ENCODE measurements at regions not wholly inside any gene's neighbourhood (a gene's known extent, or its start where the extent isn't known, plus 50 kb on each side); places are given as distances from the start of the nearest gene placed in this dataset.

DNA sequence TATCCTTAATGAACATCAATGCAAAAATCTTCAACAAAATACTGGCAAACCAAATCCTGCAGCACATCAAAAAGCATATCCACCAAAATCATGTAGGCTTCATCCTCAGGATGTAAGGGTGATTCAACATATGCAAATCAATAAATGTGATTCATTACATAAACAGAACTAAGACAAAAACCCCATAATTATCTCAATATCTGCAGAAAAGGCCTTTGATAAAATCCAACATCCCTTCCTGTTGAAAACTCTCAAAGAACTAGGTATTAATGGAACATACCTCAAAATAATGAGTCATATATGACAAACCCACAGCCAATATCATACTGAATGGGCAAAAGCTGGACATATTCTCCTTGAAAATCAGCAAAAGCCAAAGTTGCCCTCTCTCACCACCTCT, 54.6 kb upstream of the DEPDC1 start:
- no peak for DNase-seq

DNA sequence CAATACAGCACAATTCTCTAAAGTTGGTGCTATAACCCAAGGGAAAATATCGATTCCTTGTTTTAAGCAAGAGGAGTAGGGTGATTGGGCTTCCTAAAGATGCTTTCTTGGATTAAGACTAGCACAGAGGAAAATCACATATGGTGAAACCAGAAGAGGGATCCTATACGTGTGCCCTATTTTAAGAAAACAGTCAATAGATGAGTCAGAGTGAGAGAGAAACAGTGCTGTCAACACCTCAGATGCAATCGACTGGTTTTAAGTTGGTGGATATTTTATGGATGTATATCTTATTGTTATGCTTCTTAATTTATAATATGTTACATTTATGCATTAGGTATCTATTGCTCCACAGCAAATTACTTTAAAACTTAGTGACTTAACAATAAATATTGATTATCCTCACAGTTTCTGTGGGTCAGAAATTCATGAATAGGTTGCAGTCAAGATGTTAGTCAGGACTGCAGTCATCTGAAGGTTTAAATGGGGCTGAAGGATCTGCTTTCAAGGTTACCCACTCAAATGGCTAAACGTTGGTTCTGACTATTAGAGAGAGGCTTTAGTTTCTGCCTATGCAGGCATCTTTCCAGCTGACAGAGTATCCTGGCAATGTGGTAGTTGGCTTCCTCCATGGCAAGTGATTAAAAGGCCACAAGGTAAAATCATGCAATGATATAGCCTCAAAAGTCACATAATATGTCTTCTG, 61.6 kb upstream of the DEPDC1 start:
- DNase-seq: no peak

DNA sequence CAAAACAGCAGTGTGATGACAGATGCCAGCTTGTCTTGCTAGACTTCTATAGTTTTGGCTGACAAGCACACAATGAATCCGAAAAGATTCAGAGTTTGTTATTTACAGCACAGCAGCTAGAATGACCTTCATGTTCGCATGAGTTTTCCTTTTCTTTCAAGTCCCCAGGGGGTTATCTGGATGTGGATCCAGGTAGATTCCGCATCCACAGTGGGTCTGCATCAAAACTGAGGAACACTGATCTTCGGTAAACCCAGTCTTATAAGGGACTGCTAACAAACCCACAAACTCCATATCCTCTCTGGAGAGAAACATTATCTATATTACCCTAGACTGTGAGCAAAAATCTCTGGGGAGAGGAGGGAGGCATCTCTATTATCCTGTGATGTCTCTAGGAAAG, 69.0 kb upstream of the DEPDC1 start:
- no peak for DNase-seq

DNA sequence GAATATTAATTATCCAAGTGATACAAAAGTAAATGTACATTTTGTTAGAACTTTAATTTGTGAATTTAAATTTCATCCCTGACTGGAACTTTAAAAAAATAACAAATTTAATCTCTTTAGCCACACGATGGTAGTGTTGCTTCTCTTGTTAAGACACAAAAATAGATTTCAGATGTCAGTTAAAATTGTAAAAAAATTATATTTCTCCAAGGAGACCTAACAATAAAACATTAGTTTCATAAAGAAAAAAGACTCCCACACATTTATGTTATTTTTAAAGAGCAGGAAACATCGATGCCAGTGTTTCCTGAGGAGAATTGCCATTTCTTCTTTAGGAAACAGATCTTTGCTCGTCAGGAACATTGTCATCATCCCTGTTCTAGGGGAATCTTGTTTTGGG, 74.0 kb upstream of the DEPDC1 start:
- peak; percentile 13 for DNase-seq

DNA sequence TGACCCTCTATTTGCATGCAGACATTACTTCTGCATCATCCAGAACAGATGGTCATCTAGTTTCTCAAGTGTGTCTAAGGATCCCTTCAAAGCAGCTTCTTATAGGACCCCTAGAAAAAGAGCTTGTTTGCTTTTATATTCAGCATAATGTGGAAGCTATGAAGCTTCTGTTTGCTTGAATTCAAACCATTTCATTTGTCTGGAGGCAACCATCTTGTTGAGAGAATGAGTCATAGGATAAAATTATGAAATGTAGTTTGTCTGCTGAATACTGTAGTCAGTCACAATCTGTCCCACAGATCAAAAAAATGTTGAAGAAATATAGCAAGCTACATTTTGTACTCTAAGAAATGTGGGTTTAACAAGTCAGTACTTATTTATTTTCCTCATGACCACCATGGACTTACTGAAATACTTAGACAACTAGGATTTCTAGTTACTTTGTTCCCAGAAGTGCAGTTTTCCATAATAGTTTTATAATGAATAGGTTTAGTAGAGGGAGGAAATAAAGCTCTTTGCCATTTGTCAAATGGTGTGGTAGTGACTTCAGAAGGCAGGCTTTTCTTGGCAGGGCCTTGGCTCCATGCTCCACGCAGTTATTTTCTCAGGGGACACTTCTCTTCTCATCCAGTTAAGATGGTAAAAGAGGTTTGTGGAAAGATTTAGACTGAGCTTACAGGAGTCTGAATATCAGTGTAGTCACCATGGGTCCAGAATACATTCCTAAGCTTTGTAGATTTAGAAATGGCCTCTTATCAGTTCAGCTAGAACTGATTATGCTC, 74.8 kb upstream of the DEPDC1 start:
- DNase-seq: peak; percentile 50

DNA sequence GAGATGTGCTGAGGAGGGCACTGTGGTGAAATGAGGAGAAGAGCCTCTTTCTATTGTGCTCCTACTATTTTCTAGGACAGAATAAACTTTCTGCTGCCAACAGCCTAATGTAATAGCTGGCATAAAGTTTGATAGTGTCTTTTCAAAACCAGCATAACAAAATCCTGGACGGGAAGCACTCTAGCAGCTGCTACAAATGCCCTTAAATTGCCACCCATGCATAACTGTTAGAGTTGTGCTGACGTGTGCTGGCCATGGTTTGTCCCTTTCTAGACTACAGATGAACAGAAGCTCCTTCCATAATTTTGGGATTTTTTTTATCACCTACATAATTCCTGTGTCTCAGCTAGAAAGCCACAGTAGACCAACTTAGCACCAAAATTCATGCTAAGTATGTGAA, 88.5 kb upstream of the DEPDC1 start:
- DNase-seq: no peak

DNA sequence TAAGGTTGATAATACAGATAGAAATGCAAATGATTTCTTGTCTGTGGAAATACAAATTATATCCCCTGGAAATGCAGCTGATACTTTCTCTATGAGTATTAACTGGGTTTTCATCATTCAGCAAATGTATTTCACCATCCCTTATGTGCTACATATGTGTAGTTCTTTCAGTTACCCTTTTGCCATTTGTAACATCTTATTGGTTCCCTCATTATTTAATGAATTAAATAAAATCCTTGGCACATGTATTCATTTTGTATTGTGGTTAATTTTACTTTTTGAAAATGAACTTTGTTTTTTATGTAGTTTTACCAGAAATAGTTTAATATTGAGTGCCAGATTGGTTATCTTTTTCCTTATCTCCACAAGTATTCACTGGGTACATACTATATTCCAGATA, 89.9 kb upstream of the DEPDC1 start:
- DNase-seq: no peak

DNA sequence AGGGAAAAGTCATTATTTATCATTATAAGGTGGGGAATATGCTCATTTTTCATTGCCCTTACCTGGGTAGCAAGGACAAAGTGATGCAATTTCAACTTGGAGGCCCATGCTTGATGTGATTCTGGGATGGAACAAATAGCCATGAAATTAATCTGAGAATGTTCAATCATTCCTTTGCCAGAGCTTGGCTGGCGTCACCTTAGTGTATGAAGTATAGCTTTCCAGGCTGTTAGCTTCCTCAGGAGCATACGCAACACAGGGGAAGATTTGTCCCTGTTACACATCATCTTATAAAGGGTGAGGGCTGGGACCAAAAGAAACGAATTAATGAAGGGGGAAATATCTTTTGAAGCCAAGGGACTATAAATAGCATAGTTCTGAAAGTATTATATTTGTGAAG, 91.4 kb upstream of the DEPDC1 start:
- no peak for DNase-seq

DNA sequence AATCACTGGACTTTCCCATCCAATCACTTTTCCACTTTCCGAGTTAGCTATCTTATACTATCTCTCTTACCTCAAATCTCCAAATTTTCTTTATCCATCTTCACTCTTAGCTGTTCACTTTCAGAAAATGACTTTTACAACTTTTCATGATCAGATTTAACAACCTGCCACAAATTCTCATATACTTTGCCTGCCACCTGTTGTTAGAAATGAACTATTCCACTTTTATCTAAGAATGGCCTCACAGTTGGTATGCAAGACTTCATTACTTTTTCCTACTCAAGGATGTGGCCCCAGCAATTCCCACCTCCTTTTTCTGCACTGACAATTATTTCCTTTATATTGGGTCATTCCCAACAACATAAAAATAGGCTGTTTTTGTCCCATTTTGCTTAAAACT, 93.6 kb upstream of the DEPDC1 start:
- no peak for DNase-seq

DNA sequence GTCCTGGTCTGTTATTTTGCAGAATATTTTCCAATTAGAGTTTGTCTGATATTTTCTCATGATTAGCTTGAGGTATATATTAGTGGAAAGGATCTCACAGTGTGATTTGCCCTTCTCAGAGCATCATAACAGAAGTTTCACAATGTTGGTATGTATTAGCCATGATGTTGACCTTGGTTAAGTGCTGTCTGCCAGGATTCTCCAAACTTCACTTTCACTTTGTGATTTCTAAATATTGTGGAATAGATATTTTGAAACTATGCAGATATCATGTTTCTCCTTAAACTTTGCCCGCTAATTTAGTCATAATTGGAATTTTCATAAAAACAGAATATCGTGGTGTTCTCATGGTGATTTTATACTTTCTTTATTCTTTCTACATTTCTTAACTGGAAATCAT, 98.0 kb upstream of the DEPDC1 start:
- DNase-seq: no peak

DNA sequence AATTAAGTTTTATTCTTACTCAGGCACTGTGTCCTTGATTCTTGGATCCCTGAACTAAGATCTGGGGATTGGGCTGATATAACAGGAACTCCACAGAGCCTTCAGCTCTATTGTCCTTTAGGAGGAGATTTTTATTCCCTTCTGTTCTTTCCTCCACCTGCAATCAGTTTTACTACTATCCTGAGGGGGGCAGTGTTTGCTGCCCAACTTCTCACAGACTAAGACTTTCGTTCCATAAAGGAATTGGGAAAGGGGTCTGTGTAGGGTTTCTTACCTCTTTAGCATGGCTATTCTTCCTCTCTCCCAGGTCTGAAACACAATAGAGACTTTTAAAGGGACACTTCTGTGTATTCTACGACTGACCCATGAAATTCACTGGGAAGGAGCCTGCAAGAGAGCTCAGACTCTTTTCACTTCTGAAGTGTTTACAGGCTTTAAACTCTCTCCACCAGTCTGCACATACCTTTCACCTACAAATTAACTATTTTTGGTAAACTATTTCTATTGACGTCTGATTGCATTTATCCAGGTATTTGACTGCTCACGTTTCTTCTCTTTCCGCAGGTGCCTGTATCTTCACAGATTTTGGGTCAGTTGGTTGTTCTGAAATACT, 103.3 kb upstream of the DEPDC1 start:
- DNase-seq: no peak

DNA sequence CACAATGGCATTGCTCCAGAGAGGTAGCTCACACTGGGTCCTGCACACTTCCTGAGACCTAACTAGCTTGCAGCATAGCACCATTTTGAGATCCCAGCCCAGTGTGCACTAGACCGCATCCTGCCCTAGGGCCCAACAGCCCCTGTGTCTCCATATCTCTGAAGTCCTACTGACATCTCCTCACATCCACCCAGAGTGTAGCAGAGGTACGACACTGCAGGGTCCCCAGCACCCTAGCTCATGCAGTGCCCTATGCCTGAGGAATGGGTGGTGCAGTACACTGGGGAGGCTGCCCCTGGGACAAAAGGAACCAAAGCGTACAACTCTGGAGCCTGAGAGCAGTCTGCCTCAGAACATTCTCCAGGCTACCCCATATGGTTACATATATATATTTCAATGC, 111.4 kb upstream of the DEPDC1 start:
- DNase-seq: no peak

DNA sequence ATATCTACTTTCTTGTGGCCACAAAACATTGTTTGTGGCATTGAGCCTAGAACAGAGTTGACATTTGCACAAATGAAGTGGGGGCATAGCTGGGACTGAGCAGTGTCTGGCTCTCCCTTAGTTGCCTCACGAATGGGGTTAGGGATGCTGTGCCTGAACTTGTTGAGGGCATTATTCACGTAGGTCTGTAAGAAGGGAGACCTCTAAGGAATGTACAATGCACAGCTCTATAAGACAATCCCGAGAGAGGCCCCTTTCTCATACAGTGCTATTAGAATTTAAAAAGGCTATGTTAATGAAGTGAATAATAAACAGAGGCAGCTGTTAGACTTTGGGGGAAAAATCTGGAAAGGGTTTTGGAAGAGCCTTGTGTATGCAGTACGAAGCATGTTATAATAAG, 118.4 kb upstream of the DEPDC1 start:
- DNase-seq: no peak

DNA sequence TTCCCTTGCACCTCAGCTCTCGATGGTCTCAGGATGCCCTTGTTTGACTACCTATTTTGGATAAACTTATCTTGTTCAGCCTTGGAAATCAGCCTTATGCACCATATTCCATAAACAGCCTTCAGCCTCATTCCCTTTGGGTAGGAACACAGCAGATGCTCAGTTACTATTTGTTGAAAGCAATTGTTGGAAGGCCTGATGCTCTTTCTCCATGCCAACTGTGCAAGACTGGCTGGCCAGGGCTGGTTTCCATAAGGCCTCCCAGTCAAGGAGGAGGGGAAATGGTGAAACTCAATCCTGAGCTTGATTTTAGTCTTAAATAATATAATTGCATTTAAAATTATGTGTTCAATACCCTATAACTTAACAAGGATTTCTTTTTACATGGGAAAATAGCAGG, 121.1 kb upstream of the DEPDC1 start:
- no peak for DNase-seq

DNA sequence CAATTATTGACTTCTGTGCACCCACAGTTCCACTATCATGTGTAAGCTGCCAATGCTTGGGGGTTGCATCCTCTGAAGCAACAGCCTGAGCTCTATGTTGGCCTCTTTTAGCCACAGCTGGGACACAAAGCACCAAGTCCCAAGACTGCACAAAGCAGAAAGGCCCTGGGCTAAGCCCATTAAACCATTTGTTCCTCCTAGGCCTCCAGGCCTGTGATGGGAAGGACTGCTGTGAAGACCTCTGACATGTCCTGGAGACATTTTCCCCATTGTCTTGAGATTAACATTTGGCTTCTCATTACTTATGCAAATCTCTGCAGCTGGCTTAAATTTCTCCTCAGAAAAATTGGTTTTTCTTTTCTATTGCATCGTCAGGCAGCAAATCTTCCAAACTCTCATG, 123.7 kb upstream of the DEPDC1 start:
- DNase-seq: no peak

DNA sequence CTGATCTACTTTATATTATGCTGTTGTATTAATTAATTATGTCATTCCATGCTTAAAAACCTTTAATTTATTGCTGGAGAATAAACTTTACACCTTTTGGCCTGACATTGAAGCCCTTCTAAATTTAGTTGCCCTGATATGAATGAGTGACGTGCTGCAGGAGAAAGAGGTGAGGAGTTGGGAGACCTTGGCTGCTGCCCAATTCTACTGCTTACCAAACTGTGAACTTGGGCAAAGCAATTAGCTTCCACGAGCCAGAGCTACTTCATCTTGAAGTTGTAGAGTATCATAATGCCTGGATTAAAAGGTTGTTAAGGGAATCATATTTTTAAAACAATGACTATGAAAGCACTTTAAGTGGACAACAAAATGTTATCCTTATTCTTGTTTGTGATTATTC, 126.8 kb upstream of the DEPDC1 start:
- DNase-seq: no peak

DNA sequence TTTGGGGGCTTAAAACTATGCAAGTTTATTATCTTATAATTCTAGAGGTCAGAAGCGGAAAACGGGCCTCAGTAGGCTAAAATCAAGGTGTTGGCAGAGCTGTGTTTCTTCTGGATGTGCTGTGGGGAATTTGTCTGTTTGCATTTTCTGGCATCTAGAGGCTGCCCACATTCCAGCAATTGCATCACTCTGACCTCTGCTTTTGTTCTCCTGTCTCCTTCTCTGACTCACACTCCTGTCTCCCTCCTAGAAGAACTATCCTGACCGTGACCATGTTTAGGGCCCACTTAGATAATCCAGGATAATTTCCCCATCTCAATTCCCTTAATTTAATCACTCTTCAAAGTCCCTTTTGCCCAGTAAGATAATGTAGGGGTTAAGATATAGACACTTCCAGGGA, 127.4 kb upstream of the DEPDC1 start:
- DNase-seq: peak; percentile 51

DNA sequence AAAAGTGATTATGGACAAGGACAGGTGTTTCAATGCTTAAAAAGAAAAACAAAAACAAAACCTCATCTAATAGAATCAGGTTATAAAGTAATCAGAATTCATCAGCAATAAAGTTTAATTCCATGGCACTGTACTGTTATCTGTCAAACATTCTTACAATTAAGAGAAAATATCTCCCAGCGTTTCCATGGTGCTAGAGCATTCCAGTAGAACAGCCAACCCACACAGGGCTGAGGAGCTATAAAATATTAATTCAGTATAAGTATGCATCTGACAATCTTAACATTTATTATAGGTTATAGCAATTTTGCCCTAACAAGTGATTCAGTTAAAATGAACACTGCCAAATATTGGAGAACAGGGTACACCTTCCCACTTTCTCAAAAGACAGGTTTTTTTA, 128.7 kb upstream of the DEPDC1 start:
- no peak for DNase-seq

DNA sequence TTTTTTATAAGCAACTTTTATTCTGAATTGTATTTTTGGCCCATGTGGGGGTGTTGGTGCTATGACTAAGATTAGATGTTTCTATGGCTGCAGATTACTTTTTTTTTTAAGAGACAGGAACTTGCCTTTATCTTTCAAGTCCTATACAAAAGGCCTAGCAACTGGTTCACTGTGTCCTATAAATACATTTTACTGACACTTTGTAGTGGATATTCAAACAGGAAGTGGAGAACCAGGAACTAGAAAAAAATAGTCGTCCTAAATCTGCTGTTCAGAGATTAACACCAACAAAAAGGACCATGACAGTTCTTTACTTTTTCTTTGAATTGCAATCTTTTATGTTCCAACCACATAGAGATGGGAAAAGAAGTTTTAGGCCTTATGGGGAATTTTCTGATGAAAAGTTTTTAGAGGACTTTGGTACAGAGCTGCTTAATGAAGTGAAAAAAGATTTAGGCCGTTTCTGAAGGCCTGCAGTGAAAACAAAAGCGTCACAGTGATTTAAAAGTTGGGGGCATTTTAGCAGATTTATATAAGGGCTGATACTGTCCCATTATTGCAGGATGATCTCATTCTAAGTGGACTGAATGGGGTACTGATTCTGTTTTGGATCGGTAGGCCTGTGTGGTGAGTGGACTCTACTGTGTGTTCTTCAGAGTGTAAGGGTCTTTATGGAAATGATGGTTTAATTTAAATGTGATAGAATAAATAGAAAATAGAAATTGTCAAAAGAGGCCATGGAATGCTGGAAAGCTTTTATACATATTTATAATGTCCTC, 136.4 kb upstream of the DEPDC1 start:
- no peak for DNase-seq

DNA sequence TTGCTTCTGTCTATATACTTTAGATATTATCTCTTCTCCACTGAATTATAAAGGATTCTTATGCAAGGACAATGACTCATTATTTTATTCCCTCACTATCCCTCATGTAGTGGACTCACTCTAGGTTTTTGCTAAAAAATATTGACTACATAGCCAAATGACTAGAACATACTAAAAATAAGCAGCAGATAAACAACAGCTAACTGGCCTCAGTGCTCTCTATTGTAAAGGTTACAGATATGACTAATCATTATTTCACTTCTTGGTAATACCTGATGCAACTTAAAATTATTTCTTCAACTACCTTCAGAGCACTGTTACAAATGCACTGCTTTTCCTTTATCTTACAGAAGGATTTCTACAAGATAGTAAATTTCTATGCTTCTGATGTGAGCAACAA, 147.6 kb upstream of the DEPDC1 start:
- DNase-seq: no peak

DNA sequence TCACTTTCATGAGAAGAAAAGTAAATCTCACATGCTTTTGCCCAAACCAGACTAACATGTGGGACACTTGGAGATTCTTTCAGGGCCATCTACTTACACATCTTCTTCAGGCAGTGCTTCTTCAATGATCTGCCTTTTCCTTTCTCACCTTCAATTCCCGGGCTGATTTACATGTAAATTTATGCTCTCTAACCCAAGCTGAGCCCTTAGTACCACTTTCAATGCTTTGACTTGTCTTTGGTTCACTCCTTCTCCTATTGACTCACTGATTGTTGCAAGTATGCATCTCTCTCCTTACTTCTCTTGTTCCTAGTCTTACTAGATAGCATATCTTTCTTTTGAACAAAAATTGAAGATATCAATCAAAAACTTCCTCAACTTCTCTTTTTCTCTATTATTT, 154.2 kb upstream of the DEPDC1 start:
- DNase-seq: no peak

DNA sequence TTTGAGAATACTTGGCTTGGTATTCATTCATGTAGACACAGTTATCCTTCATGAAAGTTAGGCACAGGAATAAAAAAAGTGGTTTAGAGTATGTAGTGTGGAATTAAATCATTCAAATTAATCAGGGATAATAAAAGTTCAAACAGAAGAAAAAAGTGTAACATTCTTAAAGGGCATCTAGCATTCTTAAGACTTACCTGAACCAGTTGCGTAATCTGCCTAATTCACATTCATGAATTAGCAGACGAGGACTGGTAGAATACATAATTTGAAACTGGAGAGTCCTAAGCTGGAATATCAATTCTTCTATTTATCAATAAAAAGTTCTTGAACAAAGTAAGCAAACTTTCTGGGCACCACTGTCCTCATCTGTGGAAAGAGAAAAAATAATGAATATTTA, 157.0 kb upstream of the DEPDC1 start:
- no peak for DNase-seq

DNA sequence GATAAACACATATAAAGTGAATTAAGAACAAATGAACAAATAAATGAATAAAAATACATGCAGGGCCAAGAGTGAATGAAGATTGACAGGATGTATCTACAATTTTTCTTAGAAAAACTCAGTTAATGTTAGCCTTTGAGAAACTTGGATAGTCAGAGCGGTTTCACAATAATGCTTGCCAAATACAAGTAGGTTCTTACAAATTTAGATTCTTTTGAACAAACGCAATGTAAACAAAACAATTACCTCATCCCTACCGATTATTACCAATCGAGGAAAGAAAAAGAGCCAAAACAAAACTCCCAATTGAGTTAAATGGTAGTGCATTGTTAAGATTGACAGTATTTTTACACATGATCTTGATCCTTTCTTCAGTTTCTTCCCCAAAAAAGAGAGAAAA, 176.9 kb upstream of the DEPDC1 start:
- DNase-seq: no peak
